SK-N-SH treated with all-trans-retinoic acid at 6 μM for 48 hours (cell line): ENCODE measurements at regions not wholly inside any gene's neighbourhood (a gene's known extent, or its start where the extent isn't known, plus 50 kb on each side); places are given as distances from the start of the nearest gene placed in this dataset.

Source experiments
- ATAC-seq: fragments of 200-7000 bp; cut with Tn5 transposase; 3 replicates; pipeline ENCODE4 v1.9.1; 2020; ENCODE audit warnings: mild to moderate bottlenecking, moderate library complexity
- ARNTL ChIP-seq: fragments of 450-650 bp; formaldehyde crosslinking; IDR thresholded peaks from 2 replicates; pipeline ENCODE4 v1.5.0; 2020; ENCODE audit warnings: low read depth, mild to moderate bottlenecking, moderate library complexity, borderline replicate concordance
- BACH2 ChIP-seq: fragments of 250-450 bp; sonication (Bioruptor Pico); IDR thresholded peaks from 2 replicates; pipeline ENCODE4 v1.9.0; 2021; ENCODE audit warnings: mild to moderate bottlenecking, borderline replicate concordance
- CREB5 ChIP-seq: fragments of 250-450 bp; sonication (Bioruptor Pico); IDR thresholded peaks from 2 replicates; pipeline ENCODE4 v1.5.1; 2020; ENCODE audit warnings: low read depth, mild to moderate bottlenecking, moderate library complexity
- CSRNP3 ChIP-seq: fragments of 250-450 bp; sonication (Bioruptor Pico); IDR thresholded peaks from 2 replicates; pipeline ENCODE4 v1.5.1; 2021; ENCODE audit warnings: mild to moderate bottlenecking, moderate library complexity
- ESRRG ChIP-seq: fragments of 250-450 bp; sonication (Bioruptor Pico); IDR thresholded peaks from 2 replicates; pipeline ENCODE4 v1.6.1; 2021; ENCODE audit warnings: mild to moderate bottlenecking
- GLIS3 ChIP-seq: fragments of 250-450 bp; sonication (Bioruptor Pico); IDR thresholded peaks from 2 replicates; pipeline ENCODE4 v1.5.0; 2020; ENCODE audit warnings: mild to moderate bottlenecking, moderate library complexity
- ISL1 ChIP-seq: fragments of 250-450 bp; sonication (Bioruptor Pico); IDR thresholded peaks from 2 replicates; pipeline ENCODE4 v2.1.2; 2022; ENCODE audit warnings: mild to moderate bottlenecking, moderate library complexity
- OSR1 ChIP-seq: fragments of 250-450 bp; sonication (Bioruptor Pico); IDR thresholded peaks from 2 replicates; pipeline ENCODE4 v1.8.0; 2022; ENCODE audit warnings: moderate library complexity, mild to moderate bottlenecking, inconsistent platforms
- PATZ1 ChIP-seq: fragments of 250-450 bp; sonication (Bioruptor Pico); IDR thresholded peaks from 2 replicates; pipeline ENCODE4 v1.8.0; 2020; ENCODE audit warnings: mild to moderate bottlenecking, moderate library complexity, borderline replicate concordance
- POU6F1 ChIP-seq: fragments of 250-450 bp; sonication (Bioruptor Pico); IDR thresholded peaks from 2 replicates; pipeline ENCODE4 v1.8.0; 2021; ENCODE audit warnings: low read depth, mild to moderate bottlenecking, moderate library complexity, borderline replicate concordance
- PPARA ChIP-seq: fragments of 250-450 bp; sonication (Bioruptor Pico); IDR thresholded peaks from 2 replicates; pipeline ENCODE4 v1.5.0; 2020; ENCODE audit warnings: mild to moderate bottlenecking, borderline replicate concordance
- RARB ChIP-seq: fragments of 250-450 bp; sonication (Bioruptor Pico); IDR thresholded peaks from 2 replicates; pipeline ENCODE4 v1.8.0; 2021; ENCODE audit warnings: mild to moderate bottlenecking, moderate library complexity
- SNAI2 ChIP-seq: fragments of 250-450 bp; sonication (Bioruptor Pico); IDR thresholded peaks from 2 replicates; pipeline ENCODE4 v1.5.0; 2020; ENCODE audit warnings: mild to moderate bottlenecking, moderate library complexity
- TCF4 ChIP-seq: fragments of 250-450 bp; sonication (Bioruptor Pico); IDR thresholded peaks from 2 replicates; pipeline ENCODE4 v1.8.0; 2021; ENCODE audit warnings: mild to moderate bottlenecking, moderate library complexity, borderline replicate concordance
- TOX ChIP-seq: fragments of 250-450 bp; sonication (Bioruptor Pico); IDR thresholded peaks from 2 replicates; pipeline ENCODE4 v1.8.0; 2021; ENCODE audit warnings: mild to moderate bottlenecking, moderate library complexity, borderline replicate concordance
- TSHZ2 ChIP-seq: fragments of 250-450 bp; sonication (Bioruptor Pico); IDR thresholded peaks from 2 replicates; pipeline ENCODE4 v1.5.0; 2020; ENCODE audit warnings: mild to moderate bottlenecking, moderate library complexity
- ZC3H10 ChIP-seq: fragments of 250-450 bp; sonication (Bioruptor Pico); IDR thresholded peaks from 2 replicates; pipeline ENCODE4 v1.5.1; 2021; ENCODE audit warnings: mild to moderate bottlenecking, moderate library complexity
- ZFP3 ChIP-seq: fragments of 250-450 bp; sonication (Bioruptor Pico); IDR thresholded peaks from 2 replicates; pipeline ENCODE4 v1.5.0; 2020; ENCODE audit warnings: mild to moderate bottlenecking, moderate library complexity
- ZFP30 ChIP-seq: fragments of 450-650 bp; formaldehyde crosslinking; IDR thresholded peaks from 2 replicates; pipeline ENCODE4 v1.5.0; 2022; ENCODE audit warnings: mild to moderate bottlenecking, moderate library complexity
- ZNF70 ChIP-seq: fragments of 450-650 bp; formaldehyde crosslinking; IDR thresholded peaks from 2 replicates; pipeline ENCODE4 v1.5.0; 2020; ENCODE audit warnings: mild to moderate bottlenecking, moderate library complexity
- ZNF8 ChIP-seq: fragments of 450-650 bp; formaldehyde crosslinking; IDR thresholded peaks from 2 replicates; pipeline ENCODE4 v1.5.0; 2020; ENCODE audit warnings: mild to moderate bottlenecking, moderate library complexity

GRCh38 chr2:183339311-183339710 is 215.1 kb downstream of the NUP35 start:
- ATAC-seq: no peak
- TF ChIP-seq ISL1 (no peak), ZFP30 (no peak), TOX (CRISPR knock-in tag) (no peak), TSHZ2 (no peak), RARB (no peak), PPARA (CRISPR knock-in tag) (no peak), ZFP3 (CRISPR knock-in tag) (no peak), ZC3H10 (CRISPR knock-in tag) (no peak), ARNTL (no peak), PATZ1 (CRISPR knock-in tag) (no peak), CSRNP3 (CRISPR knock-in tag) (no peak), TCF4 (CRISPR knock-in tag) (no peak), ZNF70 (CRISPR knock-in tag) (no peak), BACH2 (CRISPR knock-in tag) (no peak), CREB5 (no peak), SNAI2 (CRISPR knock-in tag) (no peak), OSR1 (CRISPR knock-in tag) (no peak), GLIS3 (CRISPR knock-in tag) (no peak), POU6F1 (CRISPR knock-in tag) (no peak)

- TF ChIP-seq ESRRG (CRISPR knock-in tag) (no peak), GLIS3 (CRISPR knock-in tag) (no peak)
- no peak for ATAC-seq
Measured at GRCh38 chr2:183341057-183341456, 216.8 kb downstream of the NUP35 start.

GRCh38 chr2:183347969-183348368 is 223.7 kb downstream of the NUP35 start:
- TF ChIP-seq ZNF8 (no peak), POU6F1 (CRISPR knock-in tag) (no peak), GLIS3 (CRISPR knock-in tag) (no peak), ZFP30 (no peak), SNAI2 (CRISPR knock-in tag) (no peak), BACH2 (CRISPR knock-in tag) (no peak)
- ATAC-seq: no peak
